Glomerular visceral epithelial cell (primary cell): ENCODE measurements at regions not wholly inside any gene's neighbourhood (a gene's known extent, or its start where the extent isn't known, plus 50 kb on each side); places are given as distances from the start of the nearest gene placed in this dataset.
A peak's percentile ranks its signal among the peaks of the same experiment; 100 is the strongest.
"Not testable (repeated sequence)": the region's sequence is repeated elsewhere in the genome, so short reads cannot be mapped to it uniquely, and the experiment has no call there.

Experiments
- DNase-seq: peaks from one replicate; pipeline ENCODE4 v3.0.0-alpha.2; 2016; ENCODE audit errors: extremely low spot score

DNA sequence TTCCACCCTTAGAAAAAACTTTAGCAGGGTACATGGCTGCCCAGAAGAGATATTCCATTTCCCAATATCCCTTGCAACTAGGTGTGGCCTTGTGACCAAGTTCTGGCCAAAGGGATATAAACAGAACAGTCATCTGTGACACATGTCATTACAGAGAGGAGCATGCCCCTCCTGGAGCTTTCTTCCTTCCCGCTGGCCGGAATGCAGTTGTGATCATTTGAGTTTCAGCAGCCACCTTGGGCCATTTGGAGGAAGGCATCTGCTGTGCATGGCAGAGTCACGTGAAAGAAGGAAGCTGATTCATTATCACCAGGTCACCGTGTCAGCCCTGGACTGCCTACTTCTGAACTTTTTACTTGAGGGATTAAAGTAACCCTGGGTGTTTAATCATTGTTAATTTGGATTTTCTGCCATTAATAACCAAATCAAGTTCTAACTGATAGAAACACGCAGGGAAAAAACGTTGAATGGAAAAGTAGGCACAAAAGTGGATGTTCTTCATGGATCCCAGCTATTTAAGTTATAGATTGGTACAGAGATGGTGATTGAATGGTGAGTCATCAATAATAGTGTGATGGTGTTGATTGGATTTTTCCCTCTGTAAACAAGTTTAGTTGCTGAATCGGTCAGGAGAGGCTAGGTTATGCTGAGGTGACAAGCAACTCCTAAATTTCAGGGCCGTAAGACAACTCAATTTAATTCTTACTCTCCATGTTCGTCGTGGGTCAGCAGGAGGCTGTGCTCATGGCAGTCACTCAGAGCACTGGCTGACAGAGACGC, 80.7 kb upstream of the CCDC167 start:
- DNase-seq = no peak

DNA sequence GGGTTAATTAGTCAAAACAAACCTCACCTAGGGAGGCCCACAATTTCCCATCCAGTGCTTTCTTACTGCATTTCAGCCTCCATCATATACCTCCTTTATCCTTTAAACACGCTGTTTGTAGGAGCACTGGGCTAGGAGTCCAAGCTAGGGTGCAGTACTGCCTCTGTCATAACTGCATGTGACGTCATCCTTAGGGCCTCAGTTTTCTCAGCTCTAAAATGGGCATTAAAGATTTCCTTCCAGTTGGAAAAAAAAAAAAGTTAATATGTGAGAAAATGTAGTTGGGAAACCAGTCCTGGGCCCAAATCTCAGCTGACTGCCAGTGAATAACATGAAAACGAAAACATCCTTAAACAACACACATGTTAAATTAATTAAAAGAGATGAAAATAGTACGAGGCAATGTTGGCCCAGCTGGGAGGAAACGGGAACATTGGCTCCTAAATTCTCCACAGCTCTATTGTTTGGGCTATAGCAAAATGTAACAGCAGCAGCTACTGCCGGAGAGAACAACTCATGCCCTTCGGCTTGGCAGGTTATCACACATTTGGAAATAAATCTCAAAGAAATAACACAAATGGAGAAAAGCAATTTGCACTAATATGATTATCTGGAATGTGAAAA, 79.9 kb upstream of the CCDC167 start:
- DNase-seq = no peak

DNA sequence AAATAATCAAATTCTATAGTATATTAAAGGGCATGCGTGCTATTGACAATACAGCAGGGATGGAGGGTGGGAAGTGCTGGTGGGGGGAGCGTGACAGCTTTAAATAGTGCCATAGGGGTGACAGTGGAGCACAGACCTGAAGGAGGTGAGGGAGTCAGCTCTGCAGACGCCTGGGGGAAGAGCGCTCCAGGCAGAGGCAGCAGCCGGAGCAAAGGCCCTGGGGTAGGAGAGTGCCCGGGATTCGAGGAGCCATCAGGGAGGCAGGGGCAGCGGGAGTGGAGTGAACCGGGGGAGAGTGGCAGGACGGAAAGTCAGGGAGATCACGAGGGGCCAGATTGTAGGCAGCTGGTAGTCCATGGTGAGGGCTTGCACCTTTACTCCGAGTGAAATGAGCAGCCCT, 78.4 kb upstream of the CCDC167 start:
- DNase-seq = no peak

DNA sequence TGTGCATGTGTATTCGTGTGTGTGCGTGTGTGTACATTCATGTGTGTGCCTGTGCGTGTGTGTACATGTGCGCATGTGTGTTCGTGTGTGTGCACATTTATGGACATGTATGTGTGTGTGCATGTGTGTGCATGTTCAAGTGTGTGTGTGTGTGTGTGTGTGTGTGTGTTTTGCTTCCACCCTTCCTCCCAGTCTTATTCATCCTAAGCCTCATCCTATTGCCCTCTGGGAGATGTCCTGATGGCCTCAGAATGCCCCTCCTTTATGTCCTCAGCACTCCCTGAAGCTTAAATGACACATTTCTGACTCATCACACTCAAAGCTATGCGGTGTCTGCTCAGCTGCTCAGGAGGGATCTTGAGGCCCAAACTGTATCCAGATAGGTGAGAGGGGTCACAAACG, 76.6 kb upstream of the CCDC167 start:
- peak; percentile 81 for DNase-seq

DNA sequence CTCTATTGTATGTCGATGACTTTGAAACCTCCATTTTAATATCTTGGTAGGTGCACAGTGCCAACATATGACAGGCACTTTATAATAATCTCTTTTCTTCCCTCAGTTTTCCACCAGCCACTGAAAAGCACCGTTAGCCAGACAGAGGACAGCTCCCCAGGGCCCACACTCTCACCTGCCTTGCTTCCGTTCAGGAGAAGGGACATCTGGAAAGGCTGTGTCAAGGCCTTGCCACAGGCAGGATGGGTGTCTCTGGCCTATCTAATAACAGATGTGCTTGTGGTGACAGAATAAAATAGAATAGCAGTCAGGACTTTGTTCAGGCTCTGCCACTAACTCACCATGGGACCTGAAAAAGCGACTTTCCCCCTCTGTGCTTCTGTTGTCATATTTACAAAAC, 75.5 kb upstream of the CCDC167 start:
- DNase-seq = no peak

DNA sequence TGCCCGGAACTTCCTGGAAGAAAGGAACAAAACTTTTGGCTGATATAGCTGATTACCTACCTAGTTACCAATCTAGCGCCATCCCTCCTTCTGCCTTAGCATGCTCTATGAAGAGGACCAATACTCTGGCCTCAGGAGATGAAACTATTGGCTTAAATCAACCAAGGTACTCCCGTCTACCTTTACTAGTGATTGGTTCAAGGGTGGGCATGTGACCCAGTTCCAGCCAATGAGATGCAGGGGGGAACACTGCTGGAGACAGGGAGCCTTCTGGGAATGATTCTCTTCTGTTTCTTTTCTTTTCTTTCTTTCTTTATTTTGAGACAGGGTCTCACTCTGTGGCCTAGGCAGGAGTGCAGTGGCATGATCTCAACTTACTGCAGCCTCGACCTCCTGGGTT, 72.6 kb upstream of the CCDC167 start:
- DNase-seq = no peak

DNA sequence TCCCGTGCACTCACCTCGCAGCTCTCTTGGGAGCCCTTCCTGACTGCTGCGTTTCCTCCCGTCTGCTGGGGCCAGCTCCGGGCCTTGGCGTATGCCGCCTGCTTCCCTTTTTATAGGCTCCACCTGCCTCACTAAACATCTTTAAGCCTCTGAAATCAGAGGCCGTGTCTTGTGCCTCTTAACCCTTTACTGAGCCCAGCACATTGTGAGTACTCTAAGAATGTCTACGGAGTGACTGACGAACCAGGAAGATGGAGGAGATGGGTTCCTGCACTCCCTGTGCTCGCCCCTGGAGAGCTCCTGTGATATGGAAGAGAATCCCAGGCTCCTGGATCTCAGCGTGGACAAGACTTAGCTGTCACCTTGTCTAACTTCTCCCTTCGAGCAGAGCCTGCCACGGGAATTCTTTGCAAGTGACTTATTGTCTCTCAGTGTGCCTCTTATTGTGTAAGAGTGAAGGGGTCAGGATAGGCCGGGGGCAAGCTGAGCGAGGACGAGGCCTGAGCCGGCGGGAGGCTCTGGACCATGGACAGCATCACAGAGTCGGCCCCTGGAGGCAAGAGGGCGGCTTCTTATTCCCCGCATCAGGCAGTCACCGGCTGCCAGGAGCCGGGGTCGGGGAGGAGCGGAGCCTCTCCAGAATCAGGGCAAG, 70.9 kb upstream of the CCDC167 start:
- no peak for DNase-seq

DNA sequence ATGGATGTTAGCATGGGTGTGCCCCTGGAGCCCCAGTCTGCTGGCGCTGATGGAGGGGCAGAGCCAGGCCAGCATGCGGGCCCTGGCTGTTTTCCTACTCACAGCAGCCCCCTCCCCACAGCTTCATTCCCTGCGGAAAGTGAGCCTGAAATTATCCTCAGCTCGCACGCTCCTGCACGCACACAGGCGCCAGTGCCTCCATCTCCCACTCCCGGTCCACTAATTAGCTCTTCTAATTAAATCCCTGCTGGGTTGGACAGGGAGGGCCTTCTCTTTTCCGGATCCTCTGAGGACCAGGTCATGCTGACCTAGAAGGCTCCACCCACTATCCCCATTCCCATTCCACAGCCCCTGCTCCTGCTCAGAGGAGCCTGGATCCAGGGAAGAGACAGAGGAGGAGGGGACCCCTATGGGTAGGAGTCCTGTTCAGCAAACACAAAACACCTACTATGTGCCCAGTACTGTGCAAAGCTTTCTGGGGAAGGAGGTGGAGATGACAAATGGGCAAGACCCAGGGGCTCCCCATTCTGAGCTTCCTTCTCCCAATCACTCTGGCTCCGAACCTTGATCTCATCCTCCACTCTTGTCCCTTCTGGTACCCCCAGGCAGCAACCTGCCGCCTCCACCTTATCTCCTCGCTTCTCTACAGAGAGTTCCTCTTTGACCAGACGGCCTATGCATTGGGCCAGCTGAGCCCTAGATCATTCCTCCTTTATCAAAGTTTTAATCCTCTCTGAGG, 70.2 kb upstream of the CCDC167 start:
- no peak for DNase-seq

DNA sequence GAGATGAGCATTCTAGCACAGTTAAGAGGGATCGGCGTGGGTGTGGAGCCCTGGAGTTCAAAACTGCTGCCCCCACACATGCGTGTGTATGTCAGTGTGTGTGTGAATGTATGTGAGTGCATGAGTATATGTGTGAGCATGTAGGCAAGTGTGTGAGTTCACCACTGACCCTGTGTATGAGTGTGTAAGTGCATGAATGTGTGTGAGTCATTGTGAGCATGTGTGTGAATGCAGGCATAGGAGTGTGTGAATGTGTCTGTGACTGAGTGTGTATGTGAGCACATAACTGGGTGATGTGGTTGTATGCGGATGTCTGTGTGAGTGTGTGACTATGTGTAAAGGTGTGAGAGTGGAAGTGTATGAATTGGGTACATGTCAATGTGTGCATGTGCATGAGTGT, 69.6 kb upstream of the CCDC167 start:
- DNase-seq = no peak

DNA sequence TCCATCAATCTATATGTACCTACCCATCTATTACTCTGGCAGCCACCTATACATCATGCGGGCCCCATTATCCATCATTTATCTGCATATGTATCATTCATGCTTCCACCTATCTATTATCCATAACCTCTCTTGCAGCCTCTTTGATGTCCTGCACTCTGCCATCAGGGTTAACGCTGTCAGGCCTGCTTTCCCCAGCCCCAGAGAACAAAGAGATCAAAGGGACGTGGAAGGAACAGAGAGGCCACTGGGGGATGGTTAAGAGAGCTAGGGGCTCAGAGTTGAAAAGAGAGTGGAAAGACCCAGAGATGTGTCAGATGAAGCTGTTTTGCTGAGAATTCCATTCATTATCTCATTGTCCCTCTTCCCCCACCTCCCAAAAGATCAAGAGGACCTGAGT, 67.3 kb upstream of the CCDC167 start:
- DNase-seq = no peak

DNA sequence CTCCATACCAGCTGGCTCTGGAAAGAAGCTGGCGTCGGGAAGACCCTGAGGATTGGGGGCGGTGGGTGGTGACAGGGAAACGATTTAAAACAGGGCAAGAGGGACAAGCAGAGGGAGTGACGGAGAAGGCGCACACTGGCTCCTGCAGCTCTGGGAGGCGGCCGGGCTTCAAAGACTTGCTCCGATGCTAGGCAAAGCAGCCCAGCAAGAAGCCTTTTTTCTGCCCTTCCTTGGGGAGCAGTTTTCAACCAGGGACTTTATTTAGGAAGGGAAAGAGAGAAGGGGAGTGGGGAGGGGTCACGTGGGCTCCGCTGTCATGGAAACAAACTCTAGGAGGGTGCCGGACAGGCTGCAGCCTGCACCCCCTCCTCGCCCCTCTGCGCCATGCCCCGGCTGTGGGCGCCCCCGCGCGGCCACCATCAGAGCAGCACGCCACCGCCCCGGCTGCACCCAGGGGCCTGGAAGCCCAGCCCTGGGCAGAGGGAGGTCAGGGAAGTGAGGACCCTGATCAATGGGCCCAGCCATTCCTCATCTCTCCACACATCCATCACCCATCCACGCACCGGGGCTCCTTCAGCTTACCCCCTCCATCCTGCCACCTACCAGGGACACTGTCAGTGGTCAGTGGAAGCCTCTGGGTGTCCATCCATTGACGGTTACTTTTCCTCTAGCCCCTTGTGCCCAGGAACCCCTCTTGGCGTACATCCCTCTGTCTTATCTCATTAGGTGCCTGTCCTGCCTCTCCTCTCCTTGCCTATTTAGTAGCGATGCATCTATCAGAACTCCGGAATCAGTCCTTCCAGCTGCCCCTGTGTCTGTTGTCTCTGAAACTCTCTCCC, 66.6 kb upstream of the CCDC167 start:
- DNase-seq = peak; percentile 51

DNA sequence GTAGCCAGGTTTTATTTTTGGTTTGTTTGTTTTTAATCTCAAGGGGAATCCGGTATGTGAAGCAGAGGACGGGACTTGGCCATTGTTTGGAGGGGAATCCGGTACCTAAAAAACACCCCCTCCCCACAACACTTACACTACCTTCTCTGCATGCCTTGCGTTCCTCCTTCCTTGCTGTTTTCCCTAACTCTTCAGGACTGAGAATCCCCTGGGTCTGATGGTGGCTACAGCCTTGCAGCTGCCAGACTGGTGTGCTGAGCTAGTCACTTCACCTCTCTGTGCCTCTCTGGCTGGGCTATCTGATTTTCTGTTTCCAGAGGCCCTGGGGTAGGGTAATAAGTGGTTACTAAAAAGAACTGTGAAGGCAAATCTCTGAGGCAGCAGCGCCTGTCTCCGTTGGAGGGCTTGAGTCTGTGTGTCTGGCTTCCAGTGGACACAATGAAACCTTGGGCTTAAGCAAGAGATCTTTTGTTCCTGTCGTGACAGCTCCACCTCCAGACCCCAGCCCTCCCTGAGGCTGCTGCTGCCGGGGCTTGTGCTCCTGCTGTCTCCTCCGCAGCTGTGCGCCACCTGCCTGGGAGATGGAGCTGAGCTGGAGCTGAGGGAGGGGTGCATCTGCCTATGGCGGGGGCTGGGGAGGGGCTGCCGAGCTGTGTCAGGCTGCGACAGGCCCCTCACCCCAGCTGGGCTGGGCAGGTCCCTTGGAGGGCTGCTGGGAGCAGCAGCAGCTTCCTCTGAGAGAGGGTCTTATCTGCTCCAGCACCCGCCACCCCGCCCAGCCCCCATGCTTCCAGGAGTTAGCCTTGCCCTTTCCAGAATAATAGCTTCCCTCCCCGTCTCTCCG, 65.8 kb upstream of the CCDC167 start:
- no peak for DNase-seq

DNA sequence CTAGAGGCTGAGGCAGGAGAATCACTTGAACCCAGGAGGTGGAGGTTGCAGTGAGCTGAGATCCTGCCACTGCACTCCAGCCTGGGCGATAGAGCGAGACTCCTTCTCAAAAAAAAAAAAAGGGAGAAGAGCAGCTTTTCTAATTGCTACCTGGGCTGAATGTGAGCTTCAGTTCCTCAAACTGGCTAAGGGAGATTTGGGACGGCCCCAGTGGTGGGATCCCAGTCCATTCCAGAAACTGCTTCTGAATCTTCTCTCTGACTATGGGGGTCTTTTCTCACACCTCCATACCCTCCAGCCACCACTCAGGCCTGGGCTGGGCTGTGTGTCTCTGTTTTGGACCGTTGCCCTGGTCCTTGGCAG, 63.2 kb upstream of the CCDC167 start:
- DNase-seq = not testable (repeated sequence)

DNA sequence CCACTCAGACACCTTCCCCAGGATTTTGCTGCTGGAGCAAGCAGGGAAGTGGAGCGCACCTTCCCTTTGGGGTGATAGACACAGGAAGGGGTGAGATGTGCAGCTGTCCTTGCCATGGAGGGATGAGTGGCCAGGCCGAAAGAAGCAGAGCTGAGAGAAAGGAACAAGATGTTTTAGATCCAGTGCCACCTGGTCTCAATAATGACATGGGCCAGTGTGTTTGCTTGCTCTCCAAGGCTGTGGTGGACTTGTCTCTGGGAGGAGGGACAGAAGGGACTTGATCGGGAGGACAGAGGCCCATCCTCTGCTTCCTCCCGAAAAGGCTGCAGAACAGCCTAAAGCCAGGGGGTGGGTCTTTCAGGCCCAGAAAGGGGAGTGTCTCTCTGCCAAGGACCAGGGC, 61.7 kb upstream of the CCDC167 start:
- no peak for DNase-seq

DNA sequence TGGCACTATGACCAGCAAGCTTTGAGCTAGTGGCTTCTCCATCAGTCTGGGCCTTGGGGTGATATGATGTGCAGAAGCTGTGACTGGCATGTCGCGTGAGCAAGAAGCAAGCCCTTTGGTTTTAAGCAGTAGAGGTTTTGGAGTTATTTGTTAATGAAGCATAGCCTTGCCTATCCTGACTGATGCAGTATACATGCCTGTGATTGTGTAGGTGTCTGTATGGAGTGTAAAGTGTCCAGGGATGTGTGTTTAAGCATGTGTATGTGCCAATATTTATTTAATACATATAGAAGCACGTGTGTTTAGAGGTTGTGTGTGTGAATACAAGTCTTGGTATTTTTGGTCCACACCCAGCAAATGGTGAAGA, 61.0 kb upstream of the CCDC167 start:
- DNase-seq = no peak

DNA sequence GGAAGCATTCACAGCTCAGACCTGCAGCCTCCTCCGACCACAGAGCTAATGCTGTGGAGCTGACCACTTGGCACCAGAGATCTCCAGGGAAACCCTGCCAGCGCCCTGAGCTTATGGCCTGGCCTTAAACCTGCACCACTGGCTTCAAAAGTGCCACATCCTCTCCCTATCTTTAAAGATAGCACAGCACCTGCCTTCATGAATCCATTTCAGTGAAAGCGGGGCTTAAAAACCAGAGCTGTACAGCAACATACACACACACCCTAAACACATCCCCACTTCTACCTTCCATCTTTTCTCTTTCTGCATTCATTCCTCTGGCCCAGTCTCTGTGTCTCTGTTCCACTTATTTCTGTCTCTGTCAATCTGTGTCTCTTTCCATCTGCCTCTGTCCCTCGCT, 59.8 kb upstream of the CCDC167 start:
- no peak for DNase-seq

DNA sequence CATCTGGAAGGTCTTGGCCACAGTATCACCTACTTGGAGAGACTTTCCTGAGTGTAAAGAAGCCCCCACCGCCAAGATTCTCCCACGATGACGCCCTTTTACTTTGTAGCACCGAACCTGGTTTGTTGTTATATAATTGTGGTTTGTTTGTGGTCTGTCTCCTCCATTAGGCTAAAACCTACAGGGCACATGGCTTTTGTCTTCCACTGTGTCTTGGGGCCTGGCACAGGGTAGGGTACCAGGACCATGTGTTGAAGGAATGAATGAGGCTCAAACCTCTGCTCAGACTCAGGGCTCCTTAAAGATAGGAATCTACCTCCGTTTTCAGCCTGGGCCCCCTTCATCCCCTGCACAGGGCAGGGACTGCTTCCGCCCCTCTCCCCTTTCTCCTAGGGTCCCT, 59.4 kb upstream of the CCDC167 start:
- DNase-seq = no peak

DNA sequence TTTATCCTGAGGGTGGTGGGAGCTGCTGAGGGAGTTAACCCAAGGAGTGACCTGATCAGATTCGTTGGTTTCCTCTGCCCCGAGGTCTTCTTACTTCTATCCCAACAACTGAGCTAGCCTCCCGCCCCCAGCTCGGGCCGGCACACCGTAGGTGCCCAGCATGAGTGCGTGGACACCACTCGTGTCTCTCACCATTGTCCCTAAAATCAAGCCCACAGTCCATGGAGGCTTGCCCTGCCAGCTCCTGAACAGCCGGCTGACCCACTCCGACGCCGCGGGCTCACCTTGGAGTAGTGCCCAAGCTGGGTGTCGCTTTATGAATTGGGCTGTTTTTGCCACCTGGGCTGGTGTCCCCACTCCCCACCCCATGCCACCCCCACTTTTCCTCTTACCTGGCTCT, 59.0 kb upstream of the CCDC167 start:
- DNase-seq = no peak

DNA sequence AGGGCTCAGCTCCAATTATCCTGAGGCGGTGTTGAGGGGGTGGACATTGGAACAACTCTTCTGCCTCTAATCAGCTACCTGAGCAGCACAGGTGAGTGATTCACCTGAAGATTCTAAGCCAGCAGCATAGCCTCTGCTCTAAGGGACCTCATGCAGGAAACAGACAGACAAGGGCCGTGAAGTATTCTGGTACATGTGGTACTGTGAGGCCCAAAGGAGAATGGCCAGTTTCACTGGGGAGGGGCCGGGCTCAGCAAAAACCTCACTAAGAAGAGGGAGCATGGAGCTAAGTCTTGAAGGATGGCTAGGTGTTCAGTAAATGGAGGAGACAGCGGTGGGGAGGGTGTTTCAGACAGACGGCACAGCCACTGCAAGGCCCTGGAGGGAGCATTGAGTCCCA, 58.5 kb upstream of the CCDC167 start:
- DNase-seq = no peak

DNA sequence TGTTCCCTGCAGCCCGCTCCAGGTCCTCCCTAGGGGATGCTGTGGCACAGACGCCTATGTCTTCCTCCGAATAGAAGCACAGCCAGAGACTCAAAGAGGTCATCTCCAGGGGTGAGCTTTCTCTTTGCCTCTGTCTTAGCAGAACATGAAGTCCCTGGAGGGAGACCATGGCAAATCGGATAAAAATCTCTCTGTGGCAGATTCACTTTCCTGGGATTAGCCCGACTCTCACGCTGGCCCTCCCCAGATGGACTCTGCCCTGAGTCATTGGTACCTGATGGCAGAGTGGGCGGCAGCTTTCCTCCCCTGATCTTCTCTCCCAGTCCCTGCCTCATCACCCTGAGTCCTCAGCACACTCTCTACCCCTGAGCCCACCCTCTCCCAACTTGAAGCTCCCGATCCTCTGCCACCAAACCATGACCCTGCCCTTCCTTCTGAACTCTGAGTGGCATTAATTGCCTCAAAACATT, 58.0 kb upstream of the CCDC167 start:
- no peak for DNase-seq
